Ishikawa (cell line): ENCODE measurements at regions not wholly inside any gene's neighbourhood (a gene's known extent, or its start where the extent isn't known, plus 50 kb on each side); places are given as distances from the start of the nearest gene placed in this dataset.

Experiments used
- CEBPB ChIP-seq: IDR thresholded peaks from 2 replicates; pipeline ENCODE4 v1.6.1; 2012
- CREB1 ChIP-seq: IDR thresholded peaks from 2 replicates; pipeline ENCODE4 v1.6.1; 2012; ENCODE audit warnings: low read depth
- EGR1 ChIP-seq: IDR thresholded peaks from 2 replicates; pipeline ENCODE4 v1.6.1; 2012
- EP300 ChIP-seq: IDR thresholded peaks from 2 replicates; pipeline ENCODE4 v1.6.1; 2012; ENCODE audit warnings: borderline replicate concordance
- FOXM1 ChIP-seq: IDR thresholded peaks from 2 replicates; pipeline ENCODE4 v1.6.1; 2012; ENCODE audit warnings: low read depth, borderline replicate concordance
- NFIC ChIP-seq: IDR thresholded peaks from 2 replicates; pipeline ENCODE4 v1.6.1; 2012
- RAD21 ChIP-seq: IDR thresholded peaks from 2 replicates; pipeline ENCODE4 v1.6.1; 2012; ENCODE audit warnings: low read depth
- TAF1 ChIP-seq: IDR thresholded peaks from 2 replicates; pipeline ENCODE4 v1.6.1; 2012; ENCODE audit warnings: low read depth, mild to moderate bottlenecking
- TCF12 ChIP-seq: IDR thresholded peaks from 2 replicates; pipeline ENCODE4 v1.6.1; 2012; ENCODE audit warnings: low read depth
- TEAD4 ChIP-seq: IDR thresholded peaks from 2 replicates; pipeline ENCODE4 v1.6.1; 2012
- YY1 ChIP-seq: IDR thresholded peaks from 2 replicates; pipeline ENCODE4 v1.6.1; 2012; ENCODE audit warnings: low read depth
- ZBTB7A ChIP-seq: IDR thresholded peaks from 2 replicates; pipeline ENCODE4 v1.6.1; 2012; ENCODE audit warnings: low read depth
- TF ChIP-seq, protein P1 (sequence below): IDR thresholded peaks from 2 replicates; pipeline ENCODE4 v1.6.1; 2012; ENCODE audit warnings: low read depth, mild to moderate bottlenecking
- TF ChIP-seq, protein P2 (sequence below): IDR thresholded peaks from 2 replicates; pipeline ENCODE4 v1.6.1; 2012
- TF ChIP-seq, protein P3 (sequence below): IDR thresholded peaks from 2 replicates; pipeline ENCODE4 v1.6.1; 2012

DNA sequence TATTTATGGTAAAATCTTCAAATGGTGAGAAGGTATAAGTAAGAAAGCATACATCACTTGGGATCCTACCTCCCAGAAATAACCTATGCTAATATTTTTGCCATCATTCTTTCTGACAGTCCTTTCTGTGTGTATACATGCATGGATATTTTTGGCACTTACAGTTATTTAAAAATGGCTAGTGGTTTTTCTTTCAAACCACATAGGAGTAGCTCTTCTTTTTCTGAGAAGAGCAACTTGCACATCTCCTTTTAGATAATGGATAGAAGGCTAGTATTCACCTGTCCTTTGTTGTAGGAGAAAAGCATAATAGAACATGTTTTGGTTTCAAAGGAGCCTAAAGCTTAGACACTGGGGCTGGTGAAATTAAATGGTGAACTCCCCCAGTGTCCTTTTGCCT is 87.3 kb downstream of the EMP1 start:
- TF ChIP-seq EP300 (no peak), NFIC (no peak)
- TF ChIP-seq, protein P1, sequence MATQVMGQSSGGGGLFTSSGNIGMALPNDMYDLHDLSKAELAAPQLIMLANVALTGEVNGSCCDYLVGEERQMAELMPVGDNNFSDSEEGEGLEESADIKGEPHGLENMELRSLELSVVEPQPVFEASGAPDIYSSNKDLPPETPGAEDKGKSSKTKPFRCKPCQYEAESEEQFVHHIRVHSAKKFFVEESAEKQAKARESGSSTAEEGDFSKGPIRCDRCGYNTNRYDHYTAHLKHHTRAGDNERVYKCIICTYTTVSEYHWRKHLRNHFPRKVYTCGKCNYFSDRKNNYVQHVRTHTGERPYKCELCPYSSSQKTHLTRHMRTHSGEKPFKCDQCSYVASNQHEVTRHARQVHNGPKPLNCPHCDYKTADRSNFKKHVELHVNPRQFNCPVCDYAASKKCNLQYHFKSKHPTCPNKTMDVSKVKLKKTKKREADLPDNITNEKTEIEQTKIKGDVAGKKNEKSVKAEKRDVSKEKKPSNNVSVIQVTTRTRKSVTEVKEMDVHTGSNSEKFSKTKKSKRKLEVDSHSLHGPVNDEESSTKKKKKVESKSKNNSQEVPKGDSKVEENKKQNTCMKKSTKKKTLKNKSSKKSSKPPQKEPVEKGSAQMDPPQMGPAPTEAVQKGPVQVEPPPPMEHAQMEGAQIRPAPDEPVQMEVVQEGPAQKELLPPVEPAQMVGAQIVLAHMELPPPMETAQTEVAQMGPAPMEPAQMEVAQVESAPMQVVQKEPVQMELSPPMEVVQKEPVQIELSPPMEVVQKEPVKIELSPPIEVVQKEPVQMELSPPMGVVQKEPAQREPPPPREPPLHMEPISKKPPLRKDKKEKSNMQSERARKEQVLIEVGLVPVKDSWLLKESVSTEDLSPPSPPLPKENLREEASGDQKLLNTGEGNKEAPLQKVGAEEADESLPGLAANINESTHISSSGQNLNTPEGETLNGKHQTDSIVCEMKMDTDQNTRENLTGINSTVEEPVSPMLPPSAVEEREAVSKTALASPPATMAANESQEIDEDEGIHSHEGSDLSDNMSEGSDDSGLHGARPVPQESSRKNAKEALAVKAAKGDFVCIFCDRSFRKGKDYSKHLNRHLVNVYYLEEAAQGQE: no peak

DNA sequence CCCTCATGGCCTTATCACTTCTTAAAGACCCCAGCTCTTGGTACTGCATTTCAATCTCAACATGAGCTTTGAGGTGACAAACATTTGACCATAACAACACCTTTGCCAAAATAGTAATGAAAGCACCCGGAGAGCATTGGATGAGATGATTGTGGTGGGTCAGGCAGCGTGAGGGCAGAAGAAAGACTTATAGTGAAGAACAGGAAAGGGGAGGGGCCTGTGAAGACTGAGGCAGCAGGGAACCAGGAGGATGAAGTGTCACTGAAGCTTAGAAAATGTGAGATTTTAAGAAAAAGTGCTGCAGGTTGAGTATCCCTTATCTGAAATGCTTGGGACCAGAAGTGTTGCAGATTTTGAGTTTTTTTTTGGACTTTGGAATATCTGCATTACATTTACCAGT is 86.3 kb downstream of the EMP1 start:
- TF ChIP-seq, protein P2, sequence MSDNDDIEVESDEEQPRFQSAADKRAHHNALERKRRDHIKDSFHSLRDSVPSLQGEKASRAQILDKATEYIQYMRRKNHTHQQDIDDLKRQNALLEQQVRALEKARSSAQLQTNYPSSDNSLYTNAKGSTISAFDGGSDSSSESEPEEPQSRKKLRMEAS: no peak
- TF ChIP-seq ZBTB7A (no peak), TAF1 (no peak), TEAD4 (no peak), YY1 (no peak), EP300 (no peak), RAD21 (no peak), EGR1 (no peak), NFIC (no peak), CREB1 (no peak)
- TF ChIP-seq, protein P1: no peak

DNA sequence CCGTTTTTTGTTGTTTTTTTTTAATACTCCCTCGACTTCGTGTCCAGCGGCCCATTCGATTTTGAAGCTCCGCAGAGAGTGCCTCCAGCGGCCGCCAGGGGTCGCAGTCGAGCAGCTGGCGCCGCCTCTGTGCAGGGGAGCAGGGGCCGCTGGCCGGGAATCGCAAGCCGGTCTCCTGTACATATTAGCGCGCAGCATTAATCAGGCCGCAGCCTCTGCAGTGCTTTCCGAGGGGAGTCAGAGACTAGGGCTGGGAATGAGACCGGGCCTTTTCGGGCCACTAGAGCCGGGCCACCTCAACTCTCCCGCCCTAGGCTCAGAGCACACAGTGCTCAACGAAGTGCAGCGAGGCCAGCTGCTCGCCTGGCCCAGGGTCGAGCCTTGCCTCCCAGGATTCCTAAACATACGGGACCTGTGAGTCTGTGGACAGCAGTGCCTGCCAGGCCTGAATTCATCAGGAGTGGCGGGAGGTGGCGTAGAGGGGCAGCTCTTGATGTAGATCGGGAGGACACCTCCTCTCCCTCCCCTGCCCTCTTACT is 81.8 kb downstream of the EMP1 start:
- TF ChIP-seq, protein P2: no peak
- TF ChIP-seq TCF12 (no peak), NFIC (0 out of 2 replicates have a peak, but pooled peaks have one; percentile 11), RAD21 (peak; percentile 84), FOXM1 (0 out of 2 replicates have a peak, but pooled peaks have one; percentile 22), TEAD4 (no peak)

DNA sequence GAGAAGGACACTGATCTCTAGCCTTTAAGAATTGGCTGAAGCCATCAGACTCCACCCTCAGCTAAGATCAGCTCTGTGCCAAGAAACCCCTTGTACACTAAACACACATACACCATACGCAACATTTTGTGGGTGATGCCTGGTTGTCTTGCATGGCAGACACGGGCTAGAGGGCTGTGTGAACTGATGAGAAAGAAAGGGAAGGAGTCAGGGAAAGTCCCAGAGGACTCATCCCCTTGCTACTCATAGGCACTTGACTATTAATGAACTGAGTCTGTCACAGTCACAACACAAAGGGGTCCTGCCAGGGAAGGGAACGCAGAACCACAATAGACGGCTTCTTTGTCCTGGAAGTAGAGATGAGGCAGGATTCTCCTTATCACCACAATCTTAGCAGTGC is 80.8 kb downstream of the EMP1 start:
- TF ChIP-seq YY1 (no peak), EP300 (no peak), TCF12 (no peak), FOXM1 (no peak), TEAD4 (no peak), CEBPB (no peak), EGR1 (no peak), RAD21 (no peak), ZBTB7A (no peak), CREB1 (no peak), NFIC (no peak), TAF1 (no peak)
- TF ChIP-seq, protein P1: no peak
- TF ChIP-seq, protein P2: no peak
- TF ChIP-seq, protein P3, sequence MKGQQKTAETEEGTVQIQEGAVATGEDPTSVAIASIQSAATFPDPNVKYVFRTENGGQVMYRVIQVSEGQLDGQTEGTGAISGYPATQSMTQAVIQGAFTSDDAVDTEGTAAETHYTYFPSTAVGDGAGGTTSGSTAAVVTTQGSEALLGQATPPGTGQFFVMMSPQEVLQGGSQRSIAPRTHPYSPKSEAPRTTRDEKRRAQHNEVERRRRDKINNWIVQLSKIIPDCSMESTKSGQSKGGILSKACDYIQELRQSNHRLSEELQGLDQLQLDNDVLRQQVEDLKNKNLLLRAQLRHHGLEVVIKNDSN: no peak

DNA sequence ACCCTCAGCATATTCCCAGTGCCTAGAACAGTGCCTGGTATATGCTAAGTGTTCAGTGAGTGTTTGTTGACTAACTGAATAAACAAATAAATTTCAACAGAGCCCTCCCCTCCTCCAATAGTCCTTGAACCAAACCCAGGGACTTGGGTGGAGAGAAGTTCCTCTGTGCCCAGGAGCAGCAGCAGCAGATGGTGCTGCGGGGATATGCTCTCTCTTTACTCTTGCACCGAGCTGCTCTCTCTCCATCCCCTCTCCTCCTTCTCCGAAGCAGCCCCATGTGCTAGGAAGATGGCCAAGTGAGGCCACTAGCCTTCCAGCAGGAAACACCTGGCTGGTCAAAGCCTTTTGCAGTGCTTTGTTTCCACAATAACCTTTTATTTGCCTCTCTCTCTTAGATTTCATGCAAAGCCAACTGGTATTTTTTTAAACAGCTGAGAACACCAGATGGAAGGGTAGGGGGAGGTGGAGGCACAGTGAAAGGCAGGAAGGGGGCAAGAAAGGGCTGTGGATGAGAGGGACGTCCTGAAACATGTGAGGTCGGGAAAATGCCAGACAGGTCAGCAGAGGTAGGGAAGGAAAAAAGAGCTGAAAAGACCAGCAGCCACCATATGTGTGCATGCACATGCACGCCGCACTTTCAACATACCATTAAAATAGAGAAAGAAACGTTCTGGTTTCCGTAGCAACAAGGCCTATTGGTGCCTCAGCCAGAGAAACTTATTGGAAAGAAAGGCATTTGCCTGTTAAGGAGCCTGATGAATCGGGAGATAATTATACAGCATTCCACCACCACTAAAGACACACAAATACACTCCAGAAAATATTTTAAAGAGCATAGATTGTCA is 78.9 kb downstream of the EMP1 start:
- TF ChIP-seq CREB1 (no peak), RAD21 (no peak), YY1 (no peak), NFIC (no peak), CEBPB (no peak)
- TF ChIP-seq, protein P1: no peak
